Testis (tissue), 2 donors: ENCODE measurements at regions not wholly inside any gene's neighbourhood (a gene's known extent, or its start where the extent isn't known, plus 50 kb on each side); places are given as distances from the start of the nearest gene placed in this dataset.

Experiments
- CTCF ChIP-seq, 3 experiments: fragments of 450-650 bp in 2 of 3; fragments of 200-600 bp in 1 of 3; sonication (generic) in 1 of 3; IDR thresholded peaks; one replicate each; pipeline ENCODE4 v1.5.1; 2016 to 2019; ENCODE audit warnings: antibody characterized with exemption in 3 of 3, mild to moderate bottlenecking in 2 of 3, moderate library complexity in 1 of 3
- POLR2A ChIP-seq: fragments of 450-650 bp; IDR thresholded peaks from one replicate; pipeline ENCODE4 v1.6.1; 2017; ENCODE audit warnings: antibody characterized with exemption, mild to moderate bottlenecking, moderate library complexity

- TF ChIP-seq CTCF (IDR thresholded peaks at IDR 0.05) = no peak
- no peak for TF ChIP-seq POLR2A
Measured at GRCh38 chr5:164672931-164673694, 1167.7 kb downstream of the MAT2B start.
